HepG2 (cell line): ENCODE measurements at regions not wholly inside any gene's neighbourhood (a gene's known extent, or its start where the extent isn't known, plus 50 kb on each side); places are given as distances from the start of the nearest gene placed in this dataset.
A peak's percentile ranks its signal among the peaks of the same experiment; 100 is the strongest.

Experiments used
- ATAC-seq: fragments of 200-7000 bp; cut with Tn5 transposase; 3 replicates; pipeline ENCODE4 v1.9.1; 2020; ENCODE audit warnings: mild to moderate bottlenecking, moderate library complexity
- BruUV-seq: library from RNA; stranded (reverse); fragments of 400-500 nt; replicated peaks from 2 replicates; lab custom pipeline; 2021; lab: Mats Ljungman, UMichigan
- CTCF ChIA-PET: fragments of 300-600 bp; formaldehyde crosslinking; extraction: SDS; loops from one replicate; lab custom pipeline; 2021; ENCODE audit warnings: low total read pairs, inconsistent platforms, low intra/inter-chr PET ratio; lab: Yijun Ruan, JAX
- POLR2A ChIA-PET: fragments of 350-600 bp; sonication (Branson Sonifier 250); formaldehyde crosslinking; loops from one replicate; lab custom pipeline; 2020; ENCODE audit warnings: antibody characterized with exemption, inconsistent platforms; lab: Yijun Ruan, JAX
- DNase-seq: peaks from one replicate; pipeline ENCODE4 v3.0.0-alpha.2; 2015; ENCODE audit warnings: low spot score
- FAIRE-seq: peaks from 3 replicates; lab custom pipeline; 2011; peaks lifted over from hg19 to GRCh38; lab: Jason Lieb, UNC
- H2AFZ ChIP-seq: one replicate; pipeline ENCODE4 v1.6.1; 2011; ENCODE audit warnings: low read length, inconsistent platforms
- H3K27ac ChIP-seq: fragments of 300-600 bp; 3 replicates; pipeline ENCODE4 v1.8.0; 2011; ENCODE audit warnings: mixed run types, mild to moderate bottlenecking, mixed read lengths, low read length, inconsistent platforms; ENCODE audit not compliant: insufficient read depth; ENCODE audit errors: extremely low read length
- H3K27me3 ChIP-seq, 2 experiments: fragments of 200-600 bp in 1 of 2; 2 replicates in 1 of 2; 3 replicates in 1 of 2; pipeline versions ENCODE4 v1.6.0 to v1.8.0; 2011; ENCODE audit warnings: low read length in 2 of 2, mild to moderate bottlenecking in 2 of 2, moderate library complexity in 2 of 2, inconsistent platforms in 1 of 2; ENCODE audit not compliant: insufficient read depth in 2 of 2, control insufficient read depth in 1 of 2
- H3K36me3 ChIP-seq, 2 experiments: fragments of 200-600 bp in 1 of 2; replicated peaks in 1 of 2; 2 replicates in 1 of 2; 3 replicates in 1 of 2; pipeline versions ENCODE4 v1.5.1 to v1.8.0; 2011; ENCODE audit warnings: low read length in 2 of 2, inconsistent platforms in 1 of 2; ENCODE audit not compliant: insufficient read depth in 2 of 2, control insufficient read depth in 1 of 2
- H3K4me1 ChIP-seq: 2 replicates; pipeline ENCODE4 v1.5.1; 2012; ENCODE audit warnings: low read length, inconsistent platforms; ENCODE audit not compliant: insufficient read depth
- H3K4me2 ChIP-seq: 2 replicates; pipeline ENCODE4 v1.6.0; 2011; ENCODE audit warnings: low read depth, low read length, inconsistent platforms
- H3K4me3 ChIP-seq, 3 experiments: fragments of 200-600 bp in 1 of 3; sonication (generic), shearing (Covaris generic) in 1 of 3; replicated peaks in 1 of 3; 2 replicates each; pipeline ENCODE4 v1.5.1; 2011 to 2016; ENCODE audit warnings: low read length in 3 of 3, inconsistent platforms in 2 of 3, low read depth in 2 of 3, mild to moderate bottlenecking in 2 of 3, control low read depth in 1 of 3, mixed read lengths in 1 of 3; ENCODE audit not compliant: insufficient read depth in 1 of 3
- H3K79me2 ChIP-seq: one replicate; pipeline ENCODE4 v1.6.1; 2011; ENCODE audit warnings: low read length, inconsistent platforms; ENCODE audit not compliant: insufficient read depth
- H3K9ac ChIP-seq: 2 replicates; pipeline ENCODE4 v1.6.0; 2011; ENCODE audit warnings: mild to moderate bottlenecking, low read depth, low read length, inconsistent platforms; ENCODE audit not compliant: insufficient read depth
- H3K9me3 ChIP-seq: 2 replicates; pipeline ENCODE4 v1.5.1; 2012; ENCODE audit warnings: mild to moderate bottlenecking, low read length
- H4K20me1 ChIP-seq: 2 replicates; pipeline ENCODE4 v1.6.0; 2011; ENCODE audit warnings: inconsistent platforms, mild to moderate bottlenecking, low read length, moderate library complexity; ENCODE audit not compliant: insufficient read depth
- AGO2 ChIP-seq: fragments of 200-400 bp; formaldehyde crosslinking; optimal IDR thresholded peaks from 2 replicates; pipeline ENCODE3; 2017; ENCODE audit warnings: mild to moderate bottlenecking, low read depth, low read length, moderate library complexity
- FOXP1 ChIP-seq, 2 experiments: fragments of 450-650 bp in 1 of 2; IDR thresholded peaks; 2 replicates each; pipeline ENCODE4 v1.6.1; 2017 to 2018; ENCODE audit warnings: antibody characterized with exemption in 1 of 2
- HMG20A ChIP-seq: IDR thresholded peaks from 2 replicates; pipeline ENCODE4 v1.6.1; 2016; ENCODE audit warnings: borderline replicate concordance
- MNT ChIP-seq: fragments of 450-650 bp; IDR thresholded peaks from 2 replicates; pipeline ENCODE4 v1.6.1; 2016
- SALL1 ChIP-seq: sonication (generic); formaldehyde crosslinking; IDR thresholded peaks from 2 replicates; pipeline ENCODE4 v1.8.0; 2022; ENCODE audit warnings: mild to moderate bottlenecking, missing genetic modification reagents
- ZNF510 ChIP-seq: sonication (generic); formaldehyde crosslinking; IDR thresholded peaks from 2 replicates; pipeline ENCODE4 v1.4.0; 2020; ENCODE audit warnings: low read depth, mild to moderate bottlenecking, missing genetic modification reagents
- ZNF639 ChIP-seq: conservative IDR thresholded peaks from 2 replicates; pipeline ENCODE4 v1.6.1; 2018; ENCODE audit warnings: missing genetic modification reagents
- ZNF687 ChIP-seq: sonication (generic); formaldehyde crosslinking; IDR thresholded peaks from 2 replicates; pipeline ENCODE4 v1.5.1; 2020; ENCODE audit warnings: mild to moderate bottlenecking, missing genetic modification reagents, moderate library complexity
- WGBS: methylation state at CpG from one replicate; pipeline ENCODE4 v1.1.6; 2017; ENCODE audit warnings: low lambda C conversion rate; 5-methylcytosine and 5-hydroxymethylcytosine counted together
- in situ Hi-C: cut with HindIII; loops from 2 replicates; pipeline ENCODE4 v1.10.0; 2017; ENCODE audit warnings: low pct_unique_long_range_greater_than_20kb; ENCODE audit not compliant: extremely low pct_ligation_motif_present
- intact Hi-C: fragments of 100-400 bp; cut with micrococcal nuclease; formaldehyde crosslinking; loops from one replicate; pipeline ENCODE4 v1.10.0; 2022; ENCODE audit not compliant: unreplicated experiment

GRCh38 chr1:192749349-192749748 lies 59.5 kb upstream of the RGS2 start:
- no peak for FAIRE-seq
- Histone ChIP-seq H3K27me3 (no peaks in the 10 kb centered on the region), H3K4me2 (no peak overlapping the region), H4K20me1 (no peaks in the 10 kb centered on the region), H3K4me3 (no peak overlapping the region), H3K4me1 (no peaks in the 10 kb centered on the region), H3K9ac (no peak overlapping the region), H2AFZ (no peak overlapping the region), H3K36me3 (no peaks in the 10 kb centered on the region), H3K27ac (no peak overlapping the region), H3K79me2 (no peaks in the 10 kb centered on the region), H3K9me3 (no peaks in the 10 kb centered on the region)
- intact Hi-C loops, result no loop called here
- CTCF ChIA-PET, result no interaction called here
- POLR2A ChIA-PET, result no interaction called here
- no TSS peak for BruUV-seq
- TF ChIP-seq ZNF510 (CRISPR knock-in tag), result no peak
- no peak for TF ChIP-seq AGO2
- TF ChIP-seq FOXP1 (IDR thresholded peaks at IDR 0.05), result no peak
- peak; percentile 20; the same call in 1 of the 2 replicates for TF ChIP-seq FOXP1 (CRISPR knock-in tag; IDR thresholded peaks at IDR 0.05)
- in situ Hi-C loops, result no loop called here
- no peak for DNase-seq
- ATAC-seq, result no peak

GRCh38 chr1:192751260-192751659 lies 57.6 kb upstream of the RGS2 start:
- Histone ChIP-seq H3K27ac (no peak overlapping the region), H3K27me3 (no peaks in the 10 kb centered on the region), H3K9me3 (no peaks in the 10 kb centered on the region), H4K20me1 (no peaks in the 10 kb centered on the region), H3K9ac (no peak overlapping the region)
- no TSS peak for BruUV-seq
- 10% methylated on average over 1 of the region's 12 CpGs for WGBS
- no peak for FAIRE-seq
- TF ChIP-seq ZNF687 (CRISPR knock-in tag) (peak; percentile 27; the same call in 1 of the 2 replicates), MNT (0 out of 2 replicates have a peak, but pooled peaks have one; percentile 10), SALL1 (CRISPR knock-in tag) (0 out of 2 replicates have a peak, but pooled peaks have one; percentile 5), ZNF639 (CRISPR knock-in tag) (no peak), HMG20A (no peak)
- TF ChIP-seq, all 625 proteins: peak for 3
- ChIA-PET CTCF (no interaction called here), POLR2A (no interaction called here)
- Histone ChIP-seq H2AFZ (no peak overlapping the region), H3K36me3 (no peaks in the 10 kb centered on the region), H3K79me2 (no peaks in the 10 kb centered on the region), H3K4me1 (no peaks in the 10 kb centered on the region), H3K4me2 (no peak overlapping the region), H3K4me3 (no peak overlapping the region)
- ATAC-seq (peak; percentile 42), DNase-seq (no peak)
- in situ Hi-C loops (loop anchor here (25.0 kb wide), 1 partner anchor 264 kb away; no protein-coding TSS in a partner anchor), intact Hi-C loops (no loop called here)
